ENCODE measurements at regions not wholly inside any gene's neighbourhood (a gene's known extent, or its start where the extent isn't known, plus 50 kb on each side); places are given as distances from the start of the nearest gene placed in this dataset.

DNA sequence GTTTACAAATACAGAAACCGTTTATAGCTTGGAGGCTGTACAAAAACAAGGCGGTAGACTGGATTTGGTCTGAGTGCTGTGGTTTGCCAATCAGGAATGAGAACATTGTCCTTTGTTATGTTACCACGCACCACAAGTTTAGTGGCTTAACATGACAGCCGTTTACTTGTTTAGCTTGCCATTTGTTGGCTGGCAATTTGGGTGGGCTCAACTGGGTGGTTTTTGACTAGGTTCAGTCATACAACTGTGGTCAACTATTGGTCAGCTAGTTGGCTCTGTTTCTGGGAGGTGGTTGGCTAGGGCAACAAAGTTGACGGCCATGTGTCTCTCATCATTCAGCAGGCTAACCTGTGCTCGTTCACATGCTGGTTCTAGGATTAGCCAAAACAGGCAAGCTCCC lies 60.1 kb upstream of the SP8 start:
- no peak for TF ChIP-seq POLR2A (IDR thresholded peaks at IDR 0.05; ENCODE audit: low read depth, low read length)
- no peak for TF ChIP-seq POLR2AphosphoS5 (IDR thresholded peaks at IDR 0.05; ENCODE audit: low read depth, low read length)
- TF ChIP-seq SPI1 (IDR thresholded peaks at IDR 0.05; ENCODE audit: low read depth, low read length), result no peak
- no peak for TF ChIP-seq TAF1 (IDR thresholded peaks at IDR 0.05; ENCODE audit: low read depth, low read length)

Measured in GM12891 (cell line).